Uterus (tissue), 3 donors: ENCODE measurements at regions not wholly inside any gene's neighbourhood (a gene's known extent, or its start where the extent isn't known, plus 50 kb on each side); places are given as distances from the start of the nearest gene placed in this dataset.
"Not testable (repeated sequence)": the region's sequence is repeated elsewhere in the genome, so short reads cannot be mapped to it uniquely, and the experiment has no call there.

Source experiments
- DNase-seq, 2 donors: peaks; one replicate each; pipeline ENCODE4 v3.0.0-alpha.2; 2019 to 2020
- H3K27ac ChIP-seq, 2 donors: fragments of 200-600 bp; sonication (generic); 1 replicate in 1 of 2; 2 replicates in 1 of 2; pipeline ENCODE4 v1.5.1; 2016 to 2018
- H3K27me3 ChIP-seq, 2 donors: fragments of 200-600 bp; sonication (generic); one replicate each; pipeline ENCODE4 v1.5.1; 2018 to 2019; ENCODE audit warnings: control low read depth in 1 of 2
- H3K36me3 ChIP-seq, 2 donors: fragments of 200-600 bp; sonication (generic); one replicate each; pipeline ENCODE4 v1.5.1; 2019; ENCODE audit warnings: control low read depth in 1 of 2
- H3K4me1 ChIP-seq, 2 donors: fragments of 200-600 bp; sonication (generic); one replicate each; pipeline ENCODE4 v1.5.1; 2018 to 2019; ENCODE audit warnings: control low read depth in 1 of 2
- H3K4me3 ChIP-seq, 2 donors: fragments of 200-600 bp; sonication (generic); 1 replicate in 1 of 2; 2 replicates in 1 of 2; pipeline ENCODE4 v1.5.1; 2018 to 2019; ENCODE audit warnings: mild to moderate bottlenecking in 1 of 2
- H3K9me3 ChIP-seq, 2 donors: fragments of 200-600 bp; sonication (generic); one replicate each; pipeline ENCODE4 v1.5.1; 2019; ENCODE audit warnings: control low read depth in 1 of 2
- POLR2A ChIP-seq, 2 donors: fragments of 450-650 bp; IDR thresholded peaks; one replicate each; pipeline ENCODE4 v1.6.1; 2016; ENCODE audit warnings: antibody characterized with exemption in 2 of 2, mild to moderate bottlenecking in 1 of 2, moderate library complexity in 1 of 2
- intact Hi-C: fragments of 100-400 bp; cut with DNase I; formaldehyde crosslinking; loops from one replicate; pipeline ENCODE4 v1.15.1; 2023; ENCODE audit warnings: low total_unique reads
- TF ChIP-seq, protein P1 (sequence below), 4 experiments: fragments of 200-600 bp in 2 of 4; fragments of 450-650 bp in 2 of 4; sonication (generic) in 2 of 4; IDR thresholded peaks; one replicate each; pipeline ENCODE4 v1.5.1; 2016 to 2019; ENCODE audit warnings: antibody characterized with exemption in 4 of 4, mild to moderate bottlenecking in 2 of 4, moderate library complexity in 1 of 4
- donor health status: DM: yes; HTN: yes; CAD: no.

DNA sequence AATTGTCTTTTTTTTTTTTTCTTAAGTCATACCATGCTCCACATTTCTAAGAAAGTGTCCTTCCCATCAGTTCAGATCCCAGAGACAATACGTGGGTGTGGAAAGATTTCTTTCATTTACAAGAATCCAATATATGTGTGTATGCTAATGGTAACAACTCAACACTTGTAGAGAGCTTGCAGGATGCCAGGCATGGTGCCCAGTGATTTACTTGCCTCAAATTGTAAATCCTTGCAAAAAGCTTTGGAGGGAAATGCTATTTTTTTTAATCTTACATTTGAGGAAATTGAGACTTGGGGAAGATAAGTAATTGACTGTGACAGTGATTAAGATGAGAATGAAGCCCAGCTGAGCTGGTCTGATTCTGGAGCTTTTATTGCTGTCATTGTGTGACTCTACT lies 1264.6 kb upstream of the SEL1L start:
- no peak for TF ChIP-seq POLR2A (IDR thresholded peaks at IDR 0.05)
- TF ChIP-seq, protein P1, sequence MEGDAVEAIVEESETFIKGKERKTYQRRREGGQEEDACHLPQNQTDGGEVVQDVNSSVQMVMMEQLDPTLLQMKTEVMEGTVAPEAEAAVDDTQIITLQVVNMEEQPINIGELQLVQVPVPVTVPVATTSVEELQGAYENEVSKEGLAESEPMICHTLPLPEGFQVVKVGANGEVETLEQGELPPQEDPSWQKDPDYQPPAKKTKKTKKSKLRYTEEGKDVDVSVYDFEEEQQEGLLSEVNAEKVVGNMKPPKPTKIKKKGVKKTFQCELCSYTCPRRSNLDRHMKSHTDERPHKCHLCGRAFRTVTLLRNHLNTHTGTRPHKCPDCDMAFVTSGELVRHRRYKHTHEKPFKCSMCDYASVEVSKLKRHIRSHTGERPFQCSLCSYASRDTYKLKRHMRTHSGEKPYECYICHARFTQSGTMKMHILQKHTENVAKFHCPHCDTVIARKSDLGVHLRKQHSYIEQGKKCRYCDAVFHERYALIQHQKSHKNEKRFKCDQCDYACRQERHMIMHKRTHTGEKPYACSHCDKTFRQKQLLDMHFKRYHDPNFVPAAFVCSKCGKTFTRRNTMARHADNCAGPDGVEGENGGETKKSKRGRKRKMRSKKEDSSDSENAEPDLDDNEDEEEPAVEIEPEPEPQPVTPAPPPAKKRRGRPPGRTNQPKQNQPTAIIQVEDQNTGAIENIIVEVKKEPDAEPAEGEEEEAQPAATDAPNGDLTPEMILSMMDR (IDR thresholded peaks at IDR 0.05): no peak
- Histone ChIP-seq H3K36me3 (no peaks in the 10 kb centered on the region), H3K4me1 (no peaks in the 10 kb centered on the region), H3K27ac (no peak overlapping the region), H3K9me3 (no peaks in the 10 kb centered on the region), H3K4me3 (no peak overlapping the region), H3K27me3 (no peaks in the 10 kb centered on the region)
- intact Hi-C loops: no loop called here
- no peak for DNase-seq

DNA sequence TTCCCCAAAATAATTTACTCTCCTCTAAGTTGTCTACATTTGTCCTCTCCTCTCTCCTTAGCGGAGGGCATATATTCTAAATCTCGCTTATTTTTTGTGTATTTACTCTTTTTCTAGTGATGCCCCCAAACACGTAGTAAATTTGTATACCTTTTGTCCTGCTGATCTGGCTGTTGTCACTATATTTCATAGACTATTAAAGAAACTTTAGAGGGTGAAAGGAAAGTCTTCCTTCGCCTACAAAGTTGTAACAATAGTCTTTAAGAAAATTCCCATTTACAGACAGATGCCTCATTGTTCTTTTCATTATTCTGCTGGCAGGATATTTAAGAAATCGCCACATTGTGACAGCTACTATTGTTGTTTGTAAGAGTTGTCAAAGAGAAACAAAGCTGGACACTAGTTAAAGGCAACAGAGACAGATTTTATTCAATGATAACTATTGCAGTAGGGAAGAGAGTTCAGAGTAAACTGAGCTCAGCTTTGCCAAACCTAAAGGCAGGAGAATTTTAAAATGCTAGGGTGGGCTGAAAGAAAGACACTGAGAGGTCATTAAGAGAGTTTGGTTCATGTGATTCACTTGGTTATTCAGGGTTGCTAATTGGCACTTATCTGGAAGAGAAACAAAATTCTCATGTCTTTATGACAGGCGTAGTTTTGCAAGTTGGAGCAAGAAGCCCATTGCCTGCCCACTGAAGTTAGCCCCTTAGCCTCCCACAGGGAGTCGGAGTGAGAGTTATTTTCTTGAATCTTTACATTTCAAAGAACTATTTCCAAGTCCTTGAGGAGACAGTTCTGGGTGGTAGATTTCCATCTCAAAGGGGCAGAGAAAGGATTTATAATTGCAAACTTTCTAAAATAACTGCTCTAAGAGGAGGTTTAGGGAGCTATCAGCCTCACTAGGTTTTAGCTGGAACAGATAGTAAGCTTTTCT lies 1272.5 kb upstream of the SEL1L start:
- Histone ChIP-seq H3K27ac (no peak overlapping the region), H3K27me3 (no peaks in the 10 kb centered on the region), H3K9me3 (no peaks in the 10 kb centered on the region), H3K4me3 (no peak overlapping the region), H3K4me1 (no peaks in the 10 kb centered on the region), H3K36me3 (no peaks in the 10 kb centered on the region)
- TF ChIP-seq, protein P1 (IDR thresholded peaks at IDR 0.05): no peak
- TF ChIP-seq POLR2A (IDR thresholded peaks at IDR 0.05): no peak
- intact Hi-C loops: no loop called here
- no peak for DNase-seq

DNA sequence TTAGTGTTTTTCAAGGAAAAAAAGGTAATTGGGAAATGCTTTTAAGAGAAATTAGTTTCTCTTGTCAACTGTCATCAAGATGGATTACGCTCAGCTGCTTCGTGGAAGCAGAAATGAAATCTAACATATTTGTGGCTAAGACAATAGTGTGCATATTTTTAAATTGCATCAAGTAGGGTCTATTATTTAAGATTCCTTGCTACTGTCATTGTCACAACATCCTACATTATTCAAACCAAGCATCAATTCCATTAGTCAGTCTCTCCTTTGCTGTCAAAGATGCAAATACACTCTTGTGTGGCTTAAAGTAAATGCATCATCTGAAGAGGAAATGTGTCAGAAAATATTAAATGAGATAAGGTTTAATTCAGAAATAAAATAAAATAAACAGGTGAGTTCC lies 1277.6 kb upstream of the SEL1L start:
- no peaks in the 10 kb centered on the region for H3K4me1 ChIP-seq
- DNase-seq: no peak
- no peak overlapping the region for H3K4me3 ChIP-seq
- H3K27ac ChIP-seq: no peak overlapping the region
- no peaks in the 10 kb centered on the region for H3K27me3 ChIP-seq
- intact Hi-C loops: no loop called here
- H3K36me3 ChIP-seq: no peaks in the 10 kb centered on the region
- no peak for TF ChIP-seq POLR2A (IDR thresholded peaks at IDR 0.05)
- TF ChIP-seq, protein P1 (IDR thresholded peaks at IDR 0.05): no peak
- no peaks in the 10 kb centered on the region for H3K9me3 ChIP-seq

DNA sequence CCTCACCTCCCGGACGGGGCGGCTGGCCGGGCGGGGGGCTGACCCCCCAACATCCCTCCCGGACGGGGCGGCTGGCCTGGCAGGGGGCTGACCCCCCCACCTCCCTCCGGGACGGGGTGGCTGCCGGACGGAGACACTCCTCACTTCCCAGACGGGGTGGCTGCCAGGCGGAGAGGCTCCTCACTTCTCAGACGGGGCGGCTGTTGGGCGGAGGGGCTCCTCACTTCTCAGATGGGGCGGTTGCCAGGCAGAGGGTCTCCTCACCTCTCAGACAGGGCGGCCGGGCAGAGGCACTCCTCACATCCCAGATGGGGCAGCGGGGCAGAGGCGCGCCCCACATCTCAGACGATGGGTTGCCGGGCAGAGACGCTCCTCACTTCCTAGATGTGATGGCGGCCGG lies 1280.7 kb upstream of the SEL1L start:
- H3K36me3 ChIP-seq, H3K4me1 ChIP-seq, H3K9me3 ChIP-seq, H3K27ac ChIP-seq, DNase-seq, H3K4me3 ChIP-seq, H3K27me3 ChIP-seq, intact Hi-C loops: not testable (repeated sequence)

DNA sequence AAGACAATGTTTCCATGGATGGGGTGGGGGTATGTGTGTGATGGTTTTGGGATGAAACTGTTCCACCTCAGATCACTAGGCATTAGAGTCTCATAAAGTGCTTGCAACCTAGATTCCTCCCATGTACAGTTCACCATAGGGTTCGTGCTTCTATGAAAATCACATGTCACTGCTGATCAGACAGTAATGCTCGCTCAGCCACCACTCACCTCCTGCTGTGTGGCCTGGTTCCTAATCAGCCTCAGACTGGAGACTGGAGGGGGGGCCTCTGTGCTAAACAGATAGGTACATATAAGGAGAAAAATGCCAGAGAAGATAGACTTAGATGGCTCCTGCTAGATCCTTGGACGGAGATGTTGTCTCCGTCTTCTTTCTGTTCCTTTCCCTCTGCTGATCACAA lies 1296.9 kb upstream of the SEL1L start:
- Histone ChIP-seq H3K9me3 (no peaks in the 10 kb centered on the region), H3K4me1 (no peaks in the 10 kb centered on the region), H3K27ac (no peak overlapping the region), H3K27me3 (no peaks in the 10 kb centered on the region), H3K4me3 (no peak overlapping the region), H3K36me3 (no peaks in the 10 kb centered on the region)
- no peak for TF ChIP-seq POLR2A (IDR thresholded peaks at IDR 0.05)
- TF ChIP-seq, protein P1 (IDR thresholded peaks at IDR 0.05): no peak
- intact Hi-C loops: no loop called here
- DNase-seq: no peak
